DMS114 treated with DMSO at 0.1 percent for 48 hours (cell line): ENCODE measurements at regions not wholly inside any gene's neighbourhood (a gene's known extent, or its start where the extent isn't known, plus 50 kb on each side); places are given as distances from the start of the nearest gene placed in this dataset.
"Not testable (repeated sequence)": the region's sequence is repeated elsewhere in the genome, so short reads cannot be mapped to it uniquely, and the experiment has no call there.

Experiments used
- DNase-seq: peaks from one replicate; lab custom pipeline; 2025; ENCODE audit not compliant: unreplicated experiment; lab: John Stamatoyannopoulos, UW

GRCh38 chr10:3874990-3875841 is 90.2 kb upstream of the KLF6 start:
- no peak for DNase-seq

- DNase-seq: not testable (repeated sequence)
Observed at GRCh38 chr10:3874610-3874989, 89.6 kb upstream of the KLF6 start.

GRCh38 chr10:3873728-3874461 is 88.9 kb upstream of the KLF6 start:
- DNase-seq: no peak

GRCh38 chr10:3872712-3873329 is 87.8 kb upstream of the KLF6 start:
- no peak for DNase-seq

GRCh38 chr10:3871424-3871996 is 86.5 kb upstream of the KLF6 start:
- DNase-seq: no peak

- DNase-seq: no peak
Observed at GRCh38 chr10:3869036-3869435, 84.0 kb upstream of the KLF6 start.

GRCh38 chr10:3868271-3868664 is 83.3 kb upstream of the KLF6 start:
- no peak for DNase-seq

GRCh38 chr10:3867454-3868270 is 82.7 kb upstream of the KLF6 start:
- no peak for DNase-seq

GRCh38 chr10:3866332-3866731 is 81.3 kb upstream of the KLF6 start:
- no peak for DNase-seq

GRCh38 chr10:3865565-3865964 is 80.6 kb upstream of the KLF6 start:
- DNase-seq: no peak

- DNase-seq: no peak
Observed at GRCh38 chr10:3861795-3862194, 76.8 kb upstream of the KLF6 start.

GRCh38 chr10:3858051-3858845 is 73.2 kb upstream of the KLF6 start:
- no peak for DNase-seq

- no peak for DNase-seq
Observed at GRCh38 chr10:3857318-3857717, 72.3 kb upstream of the KLF6 start.

GRCh38 chr10:3856593-3856992 is 71.6 kb upstream of the KLF6 start:
- no peak for DNase-seq

- DNase-seq: no peak
Observed at GRCh38 chr10:3853547-3854303, 68.7 kb upstream of the KLF6 start.

GRCh38 chr10:3853016-3853415 is 68.0 kb upstream of the KLF6 start:
- no peak for DNase-seq

- no peak for DNase-seq
Observed at GRCh38 chr10:3852147-3852904, 67.3 kb upstream of the KLF6 start.
